ENCODE measurements at regions not wholly inside any gene's neighbourhood (a gene's known extent, or its start where the extent isn't known, plus 50 kb on each side); places are given as distances from the start of the nearest gene placed in this dataset.

GRCh38 chr22:49115197-49115596 is 712.5 kb downstream of the BRD1 start:
- no peak for TF ChIP-seq CTCF (IDR thresholded peaks at IDR 0.05)
- TF ChIP-seq POLR2A (IDR thresholded peaks at IDR 0.05), result no peak

All from tibial nerve (tissue), 3 donors.